ENCODE measurements at regions not wholly inside any gene's neighbourhood (a gene's known extent, or its start where the extent isn't known, plus 50 kb on each side); places are given as distances from the start of the nearest gene placed in this dataset.

DNA sequence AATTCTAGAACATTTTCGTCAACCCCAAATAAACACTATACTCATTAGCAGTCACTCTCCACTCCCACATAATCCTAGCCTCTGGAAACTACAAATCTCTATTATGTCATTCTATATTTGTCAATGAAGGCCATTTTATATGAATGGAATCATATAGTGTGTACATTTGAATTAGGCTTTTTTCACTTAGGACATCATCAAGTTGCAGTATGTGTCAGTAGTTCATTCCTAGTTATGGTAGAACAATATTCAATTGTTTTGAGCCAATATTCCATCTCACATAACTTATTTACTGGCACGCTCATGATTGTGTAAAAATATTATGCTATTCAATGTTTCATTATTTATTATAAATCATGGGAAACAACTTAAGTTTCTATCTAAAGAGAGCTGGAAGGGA lies 1610.4 kb upstream of the MIR17HG start:
- Mint-ChIP-seq H3K9me3 (peaks cover under 1% of the 10 kb centered on the region), H3K4me3 (no peak overlapping the region), H3K27me3 (no peaks in the 10 kb centered on the region), H3K4me1 (no peaks in the 10 kb centered on the region), H3K27ac (no peak overlapping the region), H3K36me3 (ENCODE audit: low read depth) (no peaks in the 10 kb centered on the region)
- DNase-seq: no peak
- ChIA-PET POLR2A (no interaction called here), CTCF (no interaction called here)

DNA sequence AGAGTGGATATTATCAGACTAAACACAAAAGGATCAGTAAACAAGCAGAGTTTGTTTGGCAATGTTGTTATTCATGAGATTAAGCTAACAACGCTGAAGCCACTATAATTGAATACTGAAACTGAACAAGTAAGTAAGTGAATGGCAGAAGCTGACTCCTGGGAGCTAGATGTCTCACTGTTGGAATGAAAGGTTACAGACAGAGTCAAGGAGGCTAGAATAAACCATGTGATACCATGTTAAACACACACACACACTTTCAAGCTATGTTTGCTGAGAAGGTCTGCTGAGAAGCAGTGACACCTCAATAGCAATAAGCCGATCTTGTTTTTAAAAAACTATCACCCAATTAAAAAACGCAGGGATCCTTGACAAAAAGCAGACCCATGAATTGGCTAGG lies 1609.4 kb upstream of the MIR17HG start:
- CTCF ChIA-PET: no interaction called here
- no peak overlapping the region for H3K4me3 Mint-ChIP-seq
- H3K9me3 Mint-ChIP-seq: no peaks in the 10 kb centered on the region
- POLR2A ChIA-PET: no interaction called here
- no peak for DNase-seq
- no peaks in the 10 kb centered on the region for H3K27me3 Mint-ChIP-seq
- no peak overlapping the region for H3K27ac Mint-ChIP-seq
- H3K36me3 Mint-ChIP-seq (ENCODE audit: low read depth): no peaks in the 10 kb centered on the region
- H3K4me1 Mint-ChIP-seq: no peaks in the 10 kb centered on the region

DNA sequence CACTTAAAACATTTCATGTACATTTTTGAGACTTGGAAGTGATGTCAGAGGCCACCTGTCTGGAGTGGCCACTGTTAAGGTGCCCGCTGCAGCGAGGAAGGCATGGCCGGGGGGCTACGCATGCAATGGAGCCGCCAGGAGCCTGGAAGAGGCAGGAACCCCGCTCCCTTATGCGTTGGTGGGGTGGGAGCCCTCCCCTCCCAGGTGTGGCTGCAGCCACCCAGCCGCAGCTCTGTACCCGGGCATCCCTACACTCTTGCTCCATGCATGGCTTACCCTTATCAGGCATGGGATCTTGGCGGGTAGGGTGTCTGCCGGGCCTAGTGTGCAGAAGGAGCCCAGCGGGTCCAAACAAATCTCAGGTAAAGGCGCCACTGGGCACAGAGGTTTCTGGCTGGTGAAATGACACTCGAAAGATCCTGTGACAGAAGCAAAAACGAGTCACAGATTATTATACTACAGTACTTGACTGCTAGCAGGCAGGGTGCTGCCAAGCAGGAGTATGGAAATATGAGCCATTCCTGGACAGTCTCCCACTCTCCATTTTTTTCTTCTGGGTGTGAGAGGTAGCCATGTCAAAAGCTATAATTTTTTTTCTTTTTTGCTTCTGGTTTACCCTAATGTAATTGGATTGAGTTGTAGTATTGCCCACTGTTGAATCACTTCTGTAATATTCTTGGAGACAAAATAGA lies 1606.3 kb upstream of the MIR17HG start:
- no peak for DNase-seq
- no peaks in the 10 kb centered on the region for H3K4me1 Mint-ChIP-seq
- H3K27me3 Mint-ChIP-seq: no peaks in the 10 kb centered on the region
- CTCF ChIA-PET: no interaction called here
- no peaks in the 10 kb centered on the region for H3K9me3 Mint-ChIP-seq
- H3K36me3 Mint-ChIP-seq (ENCODE audit: low read depth): no peaks in the 10 kb centered on the region
- POLR2A ChIA-PET: no interaction called here
- no peak overlapping the region for H3K27ac Mint-ChIP-seq
- H3K4me3 Mint-ChIP-seq: no peak overlapping the region

DNA sequence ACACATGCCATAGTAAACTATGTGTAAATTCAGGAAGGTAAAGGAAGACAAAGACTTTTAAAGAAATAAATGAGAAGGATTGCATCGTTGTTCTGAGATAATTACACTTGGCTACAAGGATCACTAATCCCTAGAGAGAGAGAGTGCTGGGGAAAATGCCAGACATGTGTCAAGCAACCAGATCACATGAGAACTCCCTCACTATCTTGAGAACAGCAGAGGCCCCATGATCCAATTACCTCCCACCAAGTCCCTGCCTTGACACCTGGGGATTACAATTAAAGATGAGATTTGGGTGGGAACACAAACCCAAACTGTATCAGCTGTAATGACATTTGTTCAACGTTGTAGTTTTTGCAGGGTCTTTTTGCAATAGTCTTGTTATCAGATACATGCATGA lies 1600.9 kb upstream of the MIR17HG start:
- H3K4me1 Mint-ChIP-seq: no peaks in the 10 kb centered on the region
- no peaks in the 10 kb centered on the region for H3K27me3 Mint-ChIP-seq
- no peak overlapping the region for H3K27ac Mint-ChIP-seq
- ChIA-PET POLR2A (no interaction called here), CTCF (no interaction called here)
- no peak for DNase-seq
- peaks cover 2% of the 10 kb centered on the region for H3K9me3 Mint-ChIP-seq
- H3K36me3 Mint-ChIP-seq (ENCODE audit: low read depth): no peaks in the 10 kb centered on the region
- H3K4me3 Mint-ChIP-seq: no peak overlapping the region

- H3K9me3 Mint-ChIP-seq: peaks cover 2% of the 10 kb centered on the region
- H3K4me1 Mint-ChIP-seq: no peaks in the 10 kb centered on the region
- H3K4me3 Mint-ChIP-seq: no peak overlapping the region
- ChIA-PET POLR2A (no interaction called here), CTCF (no interaction called here)
- H3K36me3 Mint-ChIP-seq (ENCODE audit: low read depth): no peaks in the 10 kb centered on the region
- H3K27me3 Mint-ChIP-seq: no peaks in the 10 kb centered on the region
- H3K27ac Mint-ChIP-seq: no peak overlapping the region
- no peak for DNase-seq
These were observed 1598.8 kb upstream of the MIR17HG start for GRCh38 chr13:89748716-89749115.

GRCh38 chr13:89749888-89750287 lies 1597.6 kb upstream of the MIR17HG start:
- DNase-seq: no peak
- CTCF ChIA-PET: no interaction called here
- Mint-ChIP-seq H3K27me3 (no peaks in the 10 kb centered on the region), H3K4me1 (no peaks in the 10 kb centered on the region), H3K4me3 (no peak overlapping the region), H3K9me3 (peaks cover 2% of the 10 kb centered on the region), H3K27ac (no peak overlapping the region), H3K36me3 (ENCODE audit: low read depth) (no peaks in the 10 kb centered on the region)
- POLR2A ChIA-PET: no interaction called here

DNA sequence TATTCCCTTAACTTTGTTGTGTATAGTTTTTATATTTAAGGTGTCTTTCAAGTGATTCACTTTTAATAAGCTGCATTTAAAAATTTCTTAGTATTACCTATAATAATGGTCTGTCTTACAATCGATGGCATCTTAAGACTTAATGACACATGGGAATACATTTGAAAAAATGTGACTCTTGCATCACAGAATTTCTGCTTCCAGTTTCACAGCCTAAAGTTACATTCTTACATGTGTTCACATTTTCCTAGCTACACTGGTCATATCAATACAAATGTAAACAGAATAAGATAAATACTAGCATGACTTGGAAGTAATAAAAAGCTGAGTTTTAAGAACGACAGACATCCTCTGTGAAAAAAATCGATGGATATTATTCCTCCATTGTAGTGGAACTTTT lies 1597.1 kb upstream of the MIR17HG start:
- H3K36me3 Mint-ChIP-seq (ENCODE audit: low read depth): no peaks in the 10 kb centered on the region
- no peaks in the 10 kb centered on the region for H3K4me1 Mint-ChIP-seq
- H3K27ac Mint-ChIP-seq: no peak overlapping the region
- DNase-seq: no peak
- H3K9me3 Mint-ChIP-seq: peaks cover 2% of the 10 kb centered on the region
- CTCF ChIA-PET: no interaction called here
- no peak overlapping the region for H3K4me3 Mint-ChIP-seq
- H3K27me3 Mint-ChIP-seq: no peaks in the 10 kb centered on the region
- POLR2A ChIA-PET: no interaction called here

GRCh38 chr13:89751432-89751930 lies 1596.0 kb upstream of the MIR17HG start:
- H3K27me3 Mint-ChIP-seq: no peaks in the 10 kb centered on the region
- H3K36me3 Mint-ChIP-seq (ENCODE audit: low read depth): no peaks in the 10 kb centered on the region
- no peak overlapping the region for H3K27ac Mint-ChIP-seq
- no peak overlapping the region for H3K4me3 Mint-ChIP-seq
- no peaks in the 10 kb centered on the region for H3K4me1 Mint-ChIP-seq
- POLR2A ChIA-PET: no interaction called here
- H3K9me3 Mint-ChIP-seq: peaks cover 4% of the 10 kb centered on the region
- no peak for DNase-seq
- CTCF ChIA-PET: no interaction called here

GRCh38 chr13:89752394-89752793 lies 1595.1 kb upstream of the MIR17HG start:
- POLR2A ChIA-PET: no interaction called here

GRCh38 chr13:89755729-89756492 lies 1591.6 kb upstream of the MIR17HG start:
- Mint-ChIP-seq H3K9me3 (peaks cover 4% of the 10 kb centered on the region), H3K4me3 (no peak overlapping the region), H3K27ac (no peak overlapping the region), H3K27me3 (no peaks in the 10 kb centered on the region), H3K36me3 (ENCODE audit: low read depth) (no peaks in the 10 kb centered on the region), H3K4me1 (no peaks in the 10 kb centered on the region)
- no peak for DNase-seq
- CTCF ChIA-PET: no interaction called here
- POLR2A ChIA-PET: no interaction called here

More at GRCh38 chr13:89752394-89752793, 1595.1 kb upstream of the MIR17HG start:
- CTCF ChIA-PET: no interaction called here
- H3K27ac Mint-ChIP-seq: no peak overlapping the region
- H3K36me3 Mint-ChIP-seq (ENCODE audit: low read depth): no peaks in the 10 kb centered on the region
- H3K4me3 Mint-ChIP-seq: no peak overlapping the region
- H3K27me3 Mint-ChIP-seq: no peaks in the 10 kb centered on the region
- H3K4me1 Mint-ChIP-seq: no peaks in the 10 kb centered on the region
- no peak for DNase-seq
- peaks cover 4% of the 10 kb centered on the region for H3K9me3 Mint-ChIP-seq

DNA sequence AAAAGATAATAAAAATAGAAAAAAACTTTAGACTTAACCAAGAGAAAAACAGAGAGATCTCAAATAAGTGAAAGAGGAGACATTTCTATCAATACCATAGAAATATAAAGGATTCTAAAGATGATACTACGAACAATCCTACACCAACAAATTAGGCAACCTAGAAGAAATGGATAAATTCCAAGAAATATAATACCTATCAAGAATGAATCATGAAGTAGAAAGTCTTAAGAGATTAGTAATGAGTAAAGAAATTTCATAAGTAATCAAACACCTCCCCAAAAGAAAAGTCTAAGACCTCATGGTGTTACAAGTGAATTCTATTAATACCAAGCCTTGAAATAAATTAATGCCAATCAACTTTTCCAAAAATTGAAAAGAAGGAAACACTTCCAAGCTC lies 1584.5 kb upstream of the MIR17HG start:
- Mint-ChIP-seq H3K4me3 (no peak overlapping the region), H3K27me3 (no peaks in the 10 kb centered on the region), H3K9me3 (peaks cover 2% of the 10 kb centered on the region), H3K27ac (no peak overlapping the region), H3K4me1 (no peaks in the 10 kb centered on the region), H3K36me3 (ENCODE audit: low read depth) (no peaks in the 10 kb centered on the region)
- POLR2A ChIA-PET: no interaction called here
- no peak for DNase-seq
- CTCF ChIA-PET: no interaction called here

DNA sequence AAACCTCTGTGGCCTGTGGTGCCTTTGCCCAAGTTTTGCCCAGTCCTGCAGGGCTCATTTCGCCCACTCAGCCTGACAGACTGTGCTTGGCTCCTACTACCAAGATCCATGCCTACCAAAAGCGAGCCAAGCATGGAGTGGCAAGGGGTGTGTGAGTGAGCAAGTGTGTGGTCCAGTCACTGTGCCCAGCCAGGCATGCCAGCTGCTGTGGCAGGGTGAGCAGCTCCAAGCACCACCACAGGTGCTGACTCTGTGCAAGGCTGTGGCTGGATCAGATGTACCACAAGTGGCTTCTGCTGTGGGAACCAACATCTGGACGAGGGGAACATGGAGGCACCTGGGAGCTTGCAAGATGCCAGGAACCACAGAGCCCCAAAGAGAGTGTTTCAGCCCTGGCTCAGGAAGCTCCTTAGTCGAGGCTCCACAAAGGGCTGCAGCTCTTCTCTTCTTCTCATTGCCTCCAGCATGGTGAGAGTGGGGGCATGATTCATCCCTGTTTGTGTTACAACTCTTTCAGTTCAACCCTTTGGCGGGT lies 1564.2 kb upstream of the MIR17HG start:
- no peaks in the 10 kb centered on the region for H3K36me3 Mint-ChIP-seq (ENCODE audit: low read depth)
- H3K27me3 Mint-ChIP-seq: no peaks in the 10 kb centered on the region
- H3K4me1 Mint-ChIP-seq: no peaks in the 10 kb centered on the region
- H3K27ac Mint-ChIP-seq: no peak overlapping the region
- H3K9me3 Mint-ChIP-seq: peaks cover 4% of the 10 kb centered on the region
- DNase-seq: no peak
- no peak overlapping the region for H3K4me3 Mint-ChIP-seq
- CTCF ChIA-PET: no interaction called here
- POLR2A ChIA-PET: no interaction called here

- Mint-ChIP-seq H3K4me3 (no peak overlapping the region), H3K36me3 (ENCODE audit: low read depth) (no peaks in the 10 kb centered on the region), H3K9me3 (peaks cover 4% of the 10 kb centered on the region), H3K4me1 (no peaks in the 10 kb centered on the region), H3K27me3 (no peaks in the 10 kb centered on the region), H3K27ac (no peak overlapping the region)
- POLR2A ChIA-PET: no interaction called here
- CTCF ChIA-PET: no interaction called here
- no peak for DNase-seq
These were observed 1563.2 kb upstream of the MIR17HG start for GRCh38 chr13:89784161-89784809.

All from activated CD4-positive, alpha-beta memory T cell treated with anti-CD3 and anti-CD28 coated beads, Interleukin-2, amount 10 ng/mL, durations not matched to agents 7 days and 5 days (primary cell).